ENCODE measurements at regions not wholly inside any gene's neighbourhood (a gene's known extent, or its start where the extent isn't known, plus 50 kb on each side); places are given as distances from the start of the nearest gene placed in this dataset.
A peak's percentile ranks its signal among the peaks of the same experiment; 100 is the strongest.
"Not testable (repeated sequence)": the region's sequence is repeated elsewhere in the genome, so short reads cannot be mapped to it uniquely, and the experiment has no call there.

DNA sequence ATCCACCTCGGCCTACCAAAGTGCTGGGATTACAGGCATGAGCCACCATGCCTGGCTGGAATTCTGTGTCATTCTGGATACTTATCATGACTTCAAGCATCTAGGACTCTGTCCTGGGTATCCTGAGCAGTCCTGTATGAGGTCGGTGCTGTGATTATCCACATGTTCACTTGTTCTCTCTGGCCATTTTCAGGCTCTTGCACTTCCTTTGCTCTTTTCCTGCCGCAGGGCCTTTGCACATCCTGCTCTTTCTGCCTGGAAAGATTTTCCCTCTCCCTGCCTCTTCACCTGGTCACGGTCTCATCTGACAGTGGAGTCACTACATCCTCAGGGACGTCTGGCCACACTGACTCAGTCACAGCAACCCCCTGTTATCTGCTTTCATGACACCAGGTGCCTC is 184.6 kb upstream of the OSBPL11 start:
- not testable (repeated sequence) for FAIRE-seq; H3K27me3 ChIP-seq (ENCODE audit: control insufficient read depth, insufficient read depth, low read length); H3K4me3 ChIP-seq (ENCODE audit: low read depth, low read length); H3K36me3 ChIP-seq (ENCODE audit: control insufficient read depth, insufficient read depth, low read length); DNase-seq (ENCODE audit: low read depth)

DNA sequence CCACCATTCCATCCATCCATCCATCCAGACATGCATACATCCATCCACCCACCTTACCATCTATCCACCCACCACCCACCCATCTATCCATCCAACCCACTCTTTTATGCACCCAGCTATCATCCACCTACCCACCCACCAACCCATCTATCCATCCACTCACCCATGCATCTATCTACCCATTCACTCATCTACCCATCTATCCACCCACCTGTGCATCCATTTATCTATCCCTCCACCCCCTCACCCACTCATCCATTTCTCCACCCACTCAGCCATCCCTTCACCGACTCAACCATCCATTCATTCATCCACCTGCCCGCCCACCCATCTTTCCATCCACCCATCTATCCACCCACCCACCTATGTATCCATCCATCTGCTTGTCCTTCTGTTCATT is 186.4 kb upstream of the OSBPL11 start:
- not testable (repeated sequence) for FAIRE-seq; DNase-seq (ENCODE audit: low read depth); H3K4me3 ChIP-seq (ENCODE audit: low read depth, low read length); H3K27me3 ChIP-seq (ENCODE audit: control insufficient read depth, insufficient read depth, low read length); H3K36me3 ChIP-seq (ENCODE audit: control insufficient read depth, insufficient read depth, low read length)

DNA sequence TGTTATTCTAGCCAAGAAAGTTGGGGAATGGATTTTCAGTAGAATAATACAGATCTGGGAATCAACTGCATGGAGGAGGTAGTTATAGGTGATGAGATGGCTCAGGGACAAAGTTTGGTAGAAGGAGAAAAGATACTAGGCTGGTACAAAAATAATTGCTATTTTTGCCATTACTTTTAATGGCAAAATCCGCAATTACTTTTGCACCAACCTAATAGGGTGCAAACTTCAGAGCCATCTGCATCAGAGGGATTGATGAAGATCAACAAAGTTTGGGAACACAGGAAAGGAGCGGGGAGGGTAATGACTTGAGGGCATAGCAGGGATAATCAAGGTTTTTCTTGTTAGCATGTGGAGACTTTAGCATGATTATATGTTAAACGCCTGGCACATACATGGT is 178.7 kb upstream of the ROPN1B start:
- H3K27me3 ChIP-seq (ENCODE audit: control insufficient read depth, insufficient read depth, low read length); H3K36me3 ChIP-seq (ENCODE audit: control insufficient read depth, insufficient read depth, low read length); H3K4me3 ChIP-seq (ENCODE audit: low read depth, low read length); DNase-seq (ENCODE audit: low read depth); FAIRE-seq: not testable (repeated sequence)

DNA sequence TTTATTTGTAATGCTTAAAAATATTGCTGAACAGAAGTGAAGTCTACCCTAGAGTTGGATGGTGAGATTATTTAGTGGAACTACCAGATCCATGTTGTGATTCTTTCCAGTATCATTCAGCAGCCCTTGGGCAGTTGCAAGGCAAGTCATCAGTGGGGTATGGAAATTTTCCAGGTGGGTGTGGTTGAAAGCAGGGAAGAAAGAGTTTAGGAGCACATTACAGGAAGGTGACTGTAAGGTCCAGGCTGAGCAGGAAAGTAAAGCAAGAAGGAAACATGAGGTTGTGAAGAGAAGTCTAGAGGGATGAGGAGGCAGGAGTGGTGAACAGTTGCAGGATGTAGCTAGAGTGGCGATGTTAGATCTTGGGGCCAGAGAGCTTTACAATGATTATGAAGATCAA is 178.0 kb upstream of the ROPN1B start:
- not testable (repeated sequence) for H3K36me3 ChIP-seq (ENCODE audit: control insufficient read depth, insufficient read depth, low read length); H3K27me3 ChIP-seq (ENCODE audit: control insufficient read depth, insufficient read depth, low read length); H3K4me3 ChIP-seq (ENCODE audit: low read depth, low read length); FAIRE-seq
- DNase-seq (ENCODE audit: low read depth), result peak; percentile 49

DNA sequence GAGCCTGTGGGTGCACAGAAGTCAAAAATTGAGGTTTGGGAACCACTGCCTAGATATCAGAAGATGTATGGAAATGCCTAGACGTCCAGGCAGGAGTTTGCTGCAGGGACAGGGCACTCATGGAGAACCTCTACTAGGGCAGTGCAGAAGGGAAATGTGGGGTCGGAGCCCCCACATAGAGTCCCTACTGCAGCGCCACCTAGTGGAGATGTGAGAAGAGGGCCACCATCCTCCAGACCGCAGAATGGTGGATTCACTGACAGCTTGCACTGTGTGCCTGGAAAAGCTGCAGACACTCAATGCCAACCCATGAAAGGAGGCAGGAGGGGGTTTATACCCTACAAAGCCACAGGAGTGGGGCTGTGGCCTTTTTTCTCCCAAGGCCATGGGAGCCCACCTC is 159.0 kb upstream of the ROPN1B start:
- not testable (repeated sequence) for FAIRE-seq; H3K36me3 ChIP-seq (ENCODE audit: control insufficient read depth, insufficient read depth, low read length); H3K4me3 ChIP-seq (ENCODE audit: low read depth, low read length); H3K27me3 ChIP-seq (ENCODE audit: control insufficient read depth, insufficient read depth, low read length); DNase-seq (ENCODE audit: low read depth)

DNA sequence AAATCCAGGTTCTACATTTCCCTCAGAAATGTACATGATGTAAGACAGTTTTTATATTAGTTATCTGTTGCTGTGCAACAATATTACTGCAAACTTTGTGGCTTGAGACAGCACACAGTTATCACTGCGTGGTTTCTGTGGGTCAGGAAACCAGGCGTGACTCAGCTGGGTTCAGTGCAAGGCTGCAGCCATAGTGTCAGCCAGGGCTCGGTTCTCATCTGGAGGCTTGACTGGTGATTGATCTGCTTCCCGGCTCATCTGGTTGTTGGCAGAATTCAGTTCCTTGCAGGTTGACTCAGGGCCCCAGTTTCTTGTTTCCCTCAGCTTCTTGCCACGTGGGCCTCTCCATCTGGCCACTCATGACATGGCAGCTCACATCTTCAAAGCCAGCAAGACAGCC is 146.8 kb upstream of the ROPN1B start:
- not testable (repeated sequence) for FAIRE-seq; H3K4me3 ChIP-seq (ENCODE audit: low read depth, low read length); H3K27me3 ChIP-seq (ENCODE audit: control insufficient read depth, insufficient read depth, low read length); H3K36me3 ChIP-seq (ENCODE audit: control insufficient read depth, insufficient read depth, low read length)
- peak; percentile 45 for DNase-seq (ENCODE audit: low read depth)

DNA sequence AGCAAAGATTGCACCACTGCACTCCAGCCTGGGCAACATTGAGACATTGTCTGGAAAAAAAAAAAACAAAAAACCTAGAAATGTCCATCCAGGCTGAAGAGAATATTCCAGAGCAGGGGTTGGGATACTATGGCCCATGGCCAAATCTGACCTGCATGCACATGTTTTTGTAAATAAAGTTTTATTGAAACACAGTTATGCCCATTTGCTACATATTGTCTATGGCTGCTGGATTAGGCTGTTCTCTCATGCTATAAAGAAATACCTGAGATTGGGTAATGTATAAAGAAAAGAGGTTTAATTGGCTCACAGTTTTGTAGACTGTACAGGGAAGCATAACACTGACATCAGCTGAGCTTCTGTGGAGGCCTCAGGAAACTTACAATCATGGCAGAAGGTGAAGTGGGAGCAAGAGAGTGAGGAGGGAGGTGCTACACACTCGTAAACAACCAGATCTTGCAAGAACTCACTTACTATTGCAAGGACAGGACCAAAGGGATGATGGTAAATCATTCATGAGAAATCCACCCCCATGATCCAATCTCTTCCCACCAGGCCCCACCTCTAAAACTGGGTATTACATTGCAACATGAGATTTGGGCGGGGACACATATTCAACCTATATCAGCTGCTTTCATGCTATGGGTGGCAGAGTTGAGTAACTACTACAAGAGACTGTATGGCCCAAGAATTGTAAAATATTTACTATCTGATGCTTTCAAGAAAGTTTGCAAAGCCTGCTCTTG is 137.8 kb upstream of the ROPN1B start:
- DNase-seq (ENCODE audit: low read depth); H3K4me3 ChIP-seq (ENCODE audit: low read depth, low read length); H3K36me3 ChIP-seq (ENCODE audit: control insufficient read depth, insufficient read depth, low read length); H3K27me3 ChIP-seq (ENCODE audit: control insufficient read depth, insufficient read depth, low read length); FAIRE-seq: not testable (repeated sequence)

DNA sequence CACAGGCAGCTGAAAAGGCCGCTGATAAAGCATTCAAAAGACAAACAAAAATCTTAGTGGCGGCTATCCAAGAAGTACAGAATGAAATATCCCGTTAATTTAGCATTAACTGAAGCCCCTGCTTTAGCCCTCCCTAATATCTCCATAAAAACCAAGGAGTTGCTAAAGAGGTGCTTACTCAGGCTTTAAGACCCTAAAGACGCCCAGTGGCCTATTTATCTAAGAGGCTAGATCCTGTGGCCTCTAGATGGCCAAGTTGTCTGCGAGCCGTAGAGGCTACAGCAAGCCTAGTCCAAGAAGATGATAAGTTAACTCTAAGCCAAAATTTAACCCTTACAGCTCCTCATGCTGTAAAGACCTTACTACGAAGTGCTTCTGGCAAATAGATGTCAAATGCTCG is 133.4 kb upstream of the ROPN1B start:
- DNase-seq (ENCODE audit: low read depth), result not testable (repeated sequence)

DNA sequence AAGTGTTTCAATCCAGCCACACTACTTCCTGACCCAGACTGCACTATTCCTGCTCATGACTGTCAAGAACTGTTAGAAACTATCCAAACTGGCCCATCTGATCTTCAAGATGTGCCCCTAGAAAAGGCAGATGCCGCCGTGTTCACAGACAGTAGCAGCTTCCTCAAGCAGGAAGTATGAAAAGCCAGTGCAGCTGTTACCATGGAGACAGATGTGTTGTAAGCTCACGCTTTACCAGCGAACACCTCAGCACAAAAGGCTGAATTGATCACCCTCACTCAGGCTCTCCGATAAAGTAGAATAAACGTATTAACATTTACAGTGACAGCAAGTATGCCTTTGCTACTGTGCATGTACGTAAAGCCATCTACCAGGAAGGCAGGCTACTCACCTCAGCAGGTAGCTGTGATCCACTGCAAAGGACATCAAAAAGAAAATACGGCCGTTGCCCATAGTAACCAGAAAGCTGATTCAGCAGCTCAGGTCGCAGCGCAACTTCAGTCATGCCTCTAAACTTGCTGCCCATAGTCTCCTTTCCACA is 132.9 kb upstream of the ROPN1B start:
- not testable (repeated sequence) for H3K27me3 ChIP-seq (ENCODE audit: control insufficient read depth, insufficient read depth, low read length); H3K4me3 ChIP-seq (ENCODE audit: low read depth, low read length); FAIRE-seq; H3K36me3 ChIP-seq (ENCODE audit: control insufficient read depth, insufficient read depth, low read length)
- peak; percentile 12 for DNase-seq (ENCODE audit: low read depth)

More for the DNA sequence above, 133.4 kb upstream of the ROPN1B start:
- H3K27me3 ChIP-seq (ENCODE audit: control insufficient read depth, insufficient read depth, low read length); H3K4me3 ChIP-seq (ENCODE audit: low read depth, low read length); FAIRE-seq; H3K36me3 ChIP-seq (ENCODE audit: control insufficient read depth, insufficient read depth, low read length): not testable (repeated sequence)

DNA sequence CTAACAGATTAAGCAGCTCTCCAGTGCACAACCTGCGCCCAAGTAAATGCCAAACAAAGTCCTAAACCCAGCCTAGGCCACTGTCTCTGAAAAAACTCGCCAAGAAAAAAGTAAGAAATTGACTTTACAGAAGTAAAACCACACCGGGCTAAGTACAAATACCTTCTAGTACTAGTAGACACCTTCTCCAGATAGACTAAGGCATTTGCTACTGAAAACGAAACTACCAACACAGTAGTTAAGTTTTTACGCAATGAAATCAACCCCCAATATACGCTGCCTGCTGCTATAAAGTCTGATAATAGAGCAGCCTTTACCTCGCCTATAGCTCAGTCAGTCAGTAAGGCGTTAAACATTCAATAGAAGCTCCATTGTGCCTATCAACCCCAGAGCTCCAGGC is 132.2 kb upstream of the ROPN1B start:
- not testable (repeated sequence) for H3K4me3 ChIP-seq (ENCODE audit: low read depth, low read length); FAIRE-seq; H3K36me3 ChIP-seq (ENCODE audit: control insufficient read depth, insufficient read depth, low read length); DNase-seq (ENCODE audit: low read depth); H3K27me3 ChIP-seq (ENCODE audit: control insufficient read depth, insufficient read depth, low read length)

DNA sequence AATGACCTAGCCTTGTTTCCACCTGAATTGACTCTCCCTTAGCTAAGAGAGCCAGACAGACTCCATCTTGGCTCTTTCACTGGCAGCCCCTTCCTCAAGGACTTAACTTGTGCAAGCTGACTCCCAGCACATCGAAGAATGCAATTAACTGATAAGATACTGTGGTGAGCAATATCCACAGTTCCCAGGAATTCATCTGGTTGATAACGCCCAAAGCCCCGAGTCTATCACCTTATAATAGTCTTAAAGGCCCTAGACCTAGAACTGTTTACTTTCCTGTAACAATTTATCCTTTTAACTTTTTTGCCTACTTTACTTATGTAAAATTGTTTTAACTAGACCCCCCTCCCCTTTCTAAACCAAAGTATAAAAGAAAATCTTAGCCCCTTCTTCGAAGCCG is 130.1 kb upstream of the ROPN1B start:
- not testable (repeated sequence) for FAIRE-seq; DNase-seq (ENCODE audit: low read depth); H3K27me3 ChIP-seq (ENCODE audit: control insufficient read depth, insufficient read depth, low read length); H3K36me3 ChIP-seq (ENCODE audit: control insufficient read depth, insufficient read depth, low read length); H3K4me3 ChIP-seq (ENCODE audit: low read depth, low read length)

DNA sequence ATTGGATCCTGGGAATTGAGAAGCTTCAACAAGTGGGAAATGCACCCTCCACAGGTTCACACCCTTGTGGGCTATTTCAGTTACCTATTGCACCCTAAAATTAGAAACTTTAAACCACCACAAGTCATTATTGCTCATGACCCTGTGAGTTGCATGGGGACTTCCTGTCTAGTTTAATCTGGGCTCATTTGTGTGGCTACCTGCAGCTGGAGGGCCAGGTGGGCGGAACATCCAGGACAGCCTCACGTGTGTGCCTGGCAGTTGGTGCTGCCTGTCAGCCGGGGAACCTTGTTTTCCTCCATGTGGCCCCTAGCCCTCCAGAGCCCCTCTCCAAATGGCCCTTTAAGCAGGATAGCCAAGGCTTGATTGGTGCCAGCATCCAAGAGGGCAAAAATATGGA is 128.5 kb upstream of the ROPN1B start:
- not testable (repeated sequence) for FAIRE-seq; DNase-seq (ENCODE audit: low read depth)

DNA sequence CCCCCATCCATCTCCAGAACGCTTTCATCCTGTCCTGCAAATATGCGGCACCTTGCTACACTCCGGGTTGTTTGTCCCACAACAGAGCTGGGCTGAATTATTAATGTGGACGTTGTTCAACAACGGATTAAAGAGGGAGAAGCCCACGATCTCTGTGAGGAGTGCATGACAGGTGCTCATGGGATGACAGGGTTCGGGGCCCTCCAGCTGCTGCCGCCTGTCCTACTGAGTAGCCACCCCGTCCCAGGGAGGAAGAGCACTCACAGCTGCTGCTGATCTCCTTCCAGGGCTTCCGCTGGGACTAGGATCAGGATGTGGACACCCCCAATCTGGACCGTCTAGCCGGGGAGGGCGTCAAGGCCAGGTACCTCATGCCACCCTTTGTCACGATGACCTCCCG is 121.0 kb upstream of the ROPN1B start:
- H3K36me3 ChIP-seq (ENCODE audit: control insufficient read depth, insufficient read depth, low read length); H3K4me3 ChIP-seq (ENCODE audit: low read depth, low read length); DNase-seq (ENCODE audit: low read depth); FAIRE-seq; H3K27me3 ChIP-seq (ENCODE audit: control insufficient read depth, insufficient read depth, low read length): not testable (repeated sequence)

More for the DNA sequence above, 128.5 kb upstream of the ROPN1B start:
- H3K27me3 ChIP-seq (ENCODE audit: control insufficient read depth, insufficient read depth, low read length); H3K36me3 ChIP-seq (ENCODE audit: control insufficient read depth, insufficient read depth, low read length); H3K4me3 ChIP-seq (ENCODE audit: low read depth, low read length): not testable (repeated sequence)

DNA sequence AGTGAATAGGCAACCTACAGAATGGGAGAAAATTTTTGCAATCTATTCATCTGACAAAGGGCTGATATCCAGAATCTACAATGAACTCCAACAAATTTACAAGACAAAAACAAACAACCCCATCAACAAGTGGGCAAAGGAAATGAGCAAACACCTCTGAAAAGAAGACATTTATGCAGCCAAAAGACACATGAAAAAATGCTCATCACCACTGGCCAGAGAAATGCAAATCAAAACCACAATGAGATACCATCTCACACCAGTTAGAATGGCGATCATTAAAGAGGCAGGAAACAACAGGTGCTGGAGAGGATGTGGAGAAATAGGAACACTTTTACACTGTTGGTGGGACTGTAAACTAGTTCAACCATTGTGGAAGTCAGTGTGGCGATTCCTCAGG is 114.0 kb upstream of the ROPN1B start:
- H3K4me3 ChIP-seq (ENCODE audit: low read depth, low read length); H3K27me3 ChIP-seq (ENCODE audit: control insufficient read depth, insufficient read depth, low read length); DNase-seq (ENCODE audit: low read depth); H3K36me3 ChIP-seq (ENCODE audit: control insufficient read depth, insufficient read depth, low read length); FAIRE-seq: not testable (repeated sequence)

DNA sequence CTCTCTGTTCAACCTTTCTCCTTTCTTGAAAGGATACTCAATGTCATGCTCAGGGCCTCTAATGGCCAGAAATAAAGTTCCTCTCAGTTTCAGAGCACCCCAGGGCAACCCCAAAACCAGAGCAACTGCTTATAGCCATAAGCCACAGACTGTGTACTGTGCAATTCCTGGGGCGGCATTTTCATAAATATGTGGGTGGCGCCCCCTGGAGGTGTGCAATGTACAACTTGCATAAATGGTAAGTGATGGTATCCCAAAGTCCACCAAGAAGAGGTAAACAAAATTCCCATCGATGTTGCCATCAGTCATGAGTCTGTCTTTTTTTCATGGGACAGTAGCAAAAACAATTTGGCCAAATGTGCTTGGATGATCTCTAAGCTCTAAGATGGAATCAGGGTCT is 108.4 kb upstream of the ROPN1B start:
- not testable (repeated sequence) for H3K36me3 ChIP-seq (ENCODE audit: control insufficient read depth, insufficient read depth, low read length); DNase-seq (ENCODE audit: low read depth); FAIRE-seq; H3K27me3 ChIP-seq (ENCODE audit: control insufficient read depth, insufficient read depth, low read length); H3K4me3 ChIP-seq (ENCODE audit: low read depth, low read length)
